ENCODE measurements at regions not wholly inside any gene's neighbourhood (a gene's known extent, or its start where the extent isn't known, plus 50 kb on each side); places are given as distances from the start of the nearest gene placed in this dataset.

DNA sequence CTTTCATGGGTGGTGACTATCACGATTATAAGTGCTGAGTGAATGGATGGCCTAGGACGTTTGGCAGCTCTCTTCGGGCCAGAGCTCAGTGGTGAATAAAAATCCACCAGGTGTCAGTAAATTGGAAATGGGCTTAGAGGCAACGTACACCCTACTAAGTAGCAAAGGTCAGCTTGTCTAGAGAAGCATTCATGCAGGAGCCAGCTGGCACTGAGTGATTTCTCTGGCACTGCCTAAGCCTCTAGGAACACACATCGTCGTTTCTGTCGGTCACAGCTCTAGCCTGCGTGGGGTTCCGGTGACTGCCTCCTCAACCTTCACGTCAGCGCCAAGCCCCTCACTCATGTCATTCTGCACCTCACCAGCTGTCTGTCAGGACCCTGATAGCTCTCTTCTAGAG is 192.4 kb upstream of the NTM start:
- TF ChIP-seq, protein P1, sequence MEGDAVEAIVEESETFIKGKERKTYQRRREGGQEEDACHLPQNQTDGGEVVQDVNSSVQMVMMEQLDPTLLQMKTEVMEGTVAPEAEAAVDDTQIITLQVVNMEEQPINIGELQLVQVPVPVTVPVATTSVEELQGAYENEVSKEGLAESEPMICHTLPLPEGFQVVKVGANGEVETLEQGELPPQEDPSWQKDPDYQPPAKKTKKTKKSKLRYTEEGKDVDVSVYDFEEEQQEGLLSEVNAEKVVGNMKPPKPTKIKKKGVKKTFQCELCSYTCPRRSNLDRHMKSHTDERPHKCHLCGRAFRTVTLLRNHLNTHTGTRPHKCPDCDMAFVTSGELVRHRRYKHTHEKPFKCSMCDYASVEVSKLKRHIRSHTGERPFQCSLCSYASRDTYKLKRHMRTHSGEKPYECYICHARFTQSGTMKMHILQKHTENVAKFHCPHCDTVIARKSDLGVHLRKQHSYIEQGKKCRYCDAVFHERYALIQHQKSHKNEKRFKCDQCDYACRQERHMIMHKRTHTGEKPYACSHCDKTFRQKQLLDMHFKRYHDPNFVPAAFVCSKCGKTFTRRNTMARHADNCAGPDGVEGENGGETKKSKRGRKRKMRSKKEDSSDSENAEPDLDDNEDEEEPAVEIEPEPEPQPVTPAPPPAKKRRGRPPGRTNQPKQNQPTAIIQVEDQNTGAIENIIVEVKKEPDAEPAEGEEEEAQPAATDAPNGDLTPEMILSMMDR (IDR thresholded peaks at IDR 0.05 in 2 of 3, conservative IDR thresholded peaks at IDR 0.05 in 1 of 3; ENCODE audit: borderline replicate concordance in 1 of 3, insufficient read depth in 1 of 3, low read depth in 2 of 3, low read length in 2 of 3), result no peak
- TF ChIP-seq ELF1 (IDR thresholded peaks at IDR 0.05; ENCODE audit: borderline replicate concordance, low read depth) (no peak), EGR1 (IDR thresholded peaks at IDR 0.05; ENCODE audit: low read depth) (no peak)
